HG02678 (cell line): ENCODE measurements at regions not wholly inside any gene's neighbourhood (a gene's known extent, or its start where the extent isn't known, plus 50 kb on each side); places are given as distances from the start of the nearest gene placed in this dataset.

Source experiments
- ATAC-seq: cut with Tn5 transposase; IDR thresholded peaks from one replicate; pipeline ENCODE4 v1.9.1; 2021; ENCODE audit warnings: mild to moderate bottlenecking, moderate library complexity; ENCODE audit not compliant: unreplicated experiment

GRCh38 chr18:77815666-77816338 lies 566.2 kb downstream of the GALR1 start:
- no peak for ATAC-seq

GRCh38 chr18:77818328-77818727 lies 568.7 kb downstream of the GALR1 start:
- no peak for ATAC-seq

DNA sequence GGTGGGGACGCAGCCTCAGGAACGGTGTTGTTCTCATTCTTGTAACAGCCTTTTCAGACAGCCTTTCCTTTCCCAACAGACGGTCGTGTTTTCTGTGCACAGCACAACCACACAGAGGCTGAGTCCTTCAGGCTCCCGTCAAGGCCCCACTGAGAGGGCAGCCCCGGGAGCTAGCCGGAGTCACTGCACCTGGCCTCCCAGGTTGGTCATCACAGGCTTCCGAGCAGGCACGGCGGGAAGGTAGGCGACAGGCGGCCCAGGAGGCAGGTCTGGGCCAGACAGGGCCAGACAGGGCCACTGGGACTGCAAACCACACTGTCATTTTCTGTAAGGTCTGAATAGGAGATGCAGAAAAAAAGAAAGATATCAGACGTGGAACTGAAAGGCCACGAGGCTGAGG lies 570.8 kb downstream of the GALR1 start:
- ATAC-seq, result no peak

- ATAC-seq, result no peak
Measured at GRCh38 chr18:77821892-77822291, 572.2 kb downstream of the GALR1 start.

- ATAC-seq, result no peak
Measured at GRCh38 chr18:77822632-77823031, 573.0 kb downstream of the GALR1 start.

DNA sequence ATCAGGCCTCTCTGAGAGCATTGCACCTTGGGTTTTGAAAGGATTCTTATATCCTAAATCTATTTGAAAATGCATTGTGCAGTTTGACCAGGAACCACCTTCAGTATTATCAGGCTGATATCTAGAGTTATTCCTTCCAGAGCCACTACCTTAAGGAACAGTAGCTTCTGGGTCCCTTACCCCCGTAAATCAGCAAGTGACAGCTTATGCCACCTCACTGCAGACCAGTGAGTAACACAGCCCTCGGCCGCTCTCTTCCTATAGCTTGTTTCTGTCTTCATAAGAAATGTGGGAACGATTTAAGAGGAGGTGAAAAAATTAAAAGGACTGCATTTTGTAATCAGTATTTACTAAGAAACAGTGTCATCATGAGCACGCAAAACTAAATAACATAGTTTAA lies 584.2 kb downstream of the GALR1 start:
- ATAC-seq, result no peak

- no peak for ATAC-seq
Measured at GRCh38 chr18:77851802-77852201, 602.2 kb downstream of the GALR1 start.

DNA sequence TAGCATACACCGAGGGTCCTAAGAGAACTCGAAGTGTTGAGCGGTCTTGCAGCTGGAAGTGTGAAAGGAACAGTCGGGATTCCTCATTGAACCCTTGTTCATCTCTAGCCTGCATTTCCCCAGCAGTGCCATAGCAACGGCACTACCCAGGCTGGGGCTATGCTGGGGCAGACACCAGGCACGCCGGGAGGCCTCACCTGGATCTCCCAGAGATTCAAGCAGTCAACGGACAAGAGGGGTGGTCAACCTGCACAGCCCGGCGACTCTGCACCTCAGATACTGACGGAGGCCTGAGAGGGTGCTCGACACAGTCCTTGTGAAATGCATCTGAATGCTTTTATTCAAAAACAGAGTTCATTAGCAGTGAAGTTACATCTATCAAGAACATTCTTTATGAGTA lies 604.2 kb downstream of the GALR1 start:
- ATAC-seq, result no peak

GRCh38 chr18:77857678-77858655 lies 608.3 kb downstream of the GALR1 start:
- ATAC-seq, result no peak

GRCh38 chr18:77859634-77860033 lies 610.0 kb downstream of the GALR1 start:
- no peak for ATAC-seq

- no peak for ATAC-seq
Measured at GRCh38 chr18:77862066-77862757, 612.6 kb downstream of the GALR1 start.

- ATAC-seq, result no peak
Measured at GRCh38 chr18:77865853-77866252, 616.2 kb downstream of the GALR1 start.

DNA sequence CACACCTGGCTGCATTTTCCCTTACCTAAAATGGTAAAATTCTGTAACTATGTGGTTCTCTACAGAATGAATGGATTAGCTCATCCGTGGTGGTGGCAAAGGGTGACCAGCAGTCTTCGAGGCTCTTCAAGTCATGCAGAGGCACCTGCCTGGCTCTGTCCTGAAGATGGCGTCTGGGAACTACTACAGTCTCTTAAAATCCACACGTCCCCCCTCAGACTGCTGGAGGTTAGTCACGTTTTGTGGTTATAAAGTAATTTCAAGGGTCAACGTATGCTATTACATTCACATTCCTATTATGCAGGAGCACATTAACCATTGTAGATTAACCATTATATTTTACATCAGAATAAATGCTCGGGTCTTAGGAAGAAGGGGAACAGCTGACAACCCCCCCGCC lies 616.7 kb downstream of the GALR1 start:
- ATAC-seq, result no peak

- ATAC-seq, result no peak
Measured at GRCh38 chr18:77870199-77870598, 620.6 kb downstream of the GALR1 start.

DNA sequence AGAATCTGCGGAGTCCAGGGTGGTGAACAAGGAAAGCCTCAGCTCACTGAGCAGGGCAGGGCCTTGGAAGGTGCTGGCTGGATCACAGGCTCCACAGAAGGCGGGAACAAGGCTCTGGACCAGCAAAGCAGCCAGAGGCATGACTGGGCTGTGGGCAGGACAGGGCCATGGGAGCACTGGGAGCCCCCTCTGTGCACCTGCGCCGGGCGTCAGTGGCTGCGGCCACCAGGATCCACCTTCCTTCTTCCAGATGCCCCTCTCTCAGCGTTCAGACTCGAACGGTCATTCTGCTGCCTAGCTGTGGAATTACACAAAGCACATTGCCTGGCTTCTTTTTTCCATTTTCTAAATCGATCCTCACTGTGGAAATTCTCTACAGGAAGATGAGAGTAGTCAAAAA lies 621.2 kb downstream of the GALR1 start:
- ATAC-seq, result no peak

GRCh38 chr18:77872166-77872565 lies 622.5 kb downstream of the GALR1 start:
- no peak for ATAC-seq

DNA sequence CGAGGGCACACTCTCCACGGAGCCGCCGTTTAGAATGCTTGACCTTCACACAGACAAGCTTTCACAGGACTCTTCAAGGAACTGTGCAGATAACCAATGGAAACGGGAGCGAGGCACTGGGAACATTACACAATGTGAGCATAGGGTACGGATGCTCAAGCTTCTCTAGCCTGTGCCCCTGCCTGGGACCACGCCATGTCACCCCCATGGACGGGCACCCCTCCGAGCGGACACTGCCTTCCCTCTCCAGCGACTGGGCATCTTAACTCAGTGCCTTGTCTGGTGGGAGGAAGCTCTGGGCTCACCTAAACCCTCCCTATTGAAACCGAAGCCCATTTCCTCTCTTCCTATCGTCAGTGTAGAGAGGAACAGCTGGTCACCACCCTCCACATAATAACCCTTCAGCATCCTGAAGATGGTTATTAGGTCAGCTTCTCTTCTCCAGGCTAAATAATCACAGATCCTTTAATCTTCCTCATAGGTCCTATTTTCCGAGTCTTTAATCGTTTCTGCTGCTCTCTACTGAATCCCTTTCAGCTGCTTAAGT lies 626.7 kb downstream of the GALR1 start:
- no peak for ATAC-seq

DNA sequence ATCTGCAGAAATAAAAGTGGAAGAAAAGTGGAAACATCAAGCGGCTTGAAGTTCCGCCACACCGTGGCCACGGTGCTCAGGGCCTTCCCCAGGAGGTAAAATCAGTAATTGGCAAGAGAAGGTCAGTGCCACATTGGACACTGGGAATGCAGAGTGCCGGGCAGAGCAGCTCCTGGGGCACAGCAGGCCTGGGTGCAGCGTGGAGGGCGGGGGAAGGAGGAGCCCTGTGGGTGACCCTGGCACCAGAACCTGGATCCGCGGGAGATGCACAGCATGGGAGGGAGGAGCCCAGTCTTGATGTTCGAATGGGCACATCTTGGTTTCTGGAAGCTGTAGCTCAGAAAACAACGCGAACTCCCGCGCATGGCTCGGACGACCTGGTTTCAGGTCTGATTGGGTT lies 630.2 kb downstream of the GALR1 start:
- no peak for ATAC-seq

DNA sequence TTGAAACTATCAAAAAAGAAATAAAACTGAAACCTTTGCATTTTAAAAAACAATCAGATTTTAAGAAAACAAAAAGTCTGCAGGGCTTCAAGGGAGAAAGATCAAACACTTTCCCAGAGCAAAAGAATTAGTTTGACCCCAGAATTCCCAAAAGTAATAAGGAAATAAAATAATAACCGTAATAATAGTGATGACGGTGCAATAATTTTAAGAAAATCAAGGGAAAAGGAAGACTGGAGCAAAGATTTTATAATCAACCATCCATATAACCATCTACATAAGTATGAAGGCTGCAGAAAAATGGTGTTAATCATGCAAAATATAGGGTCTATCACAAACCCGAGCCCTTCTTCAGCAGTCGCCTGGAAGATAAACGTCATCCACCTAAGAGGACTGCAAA lies 634.8 kb downstream of the GALR1 start:
- ATAC-seq, result no peak

DNA sequence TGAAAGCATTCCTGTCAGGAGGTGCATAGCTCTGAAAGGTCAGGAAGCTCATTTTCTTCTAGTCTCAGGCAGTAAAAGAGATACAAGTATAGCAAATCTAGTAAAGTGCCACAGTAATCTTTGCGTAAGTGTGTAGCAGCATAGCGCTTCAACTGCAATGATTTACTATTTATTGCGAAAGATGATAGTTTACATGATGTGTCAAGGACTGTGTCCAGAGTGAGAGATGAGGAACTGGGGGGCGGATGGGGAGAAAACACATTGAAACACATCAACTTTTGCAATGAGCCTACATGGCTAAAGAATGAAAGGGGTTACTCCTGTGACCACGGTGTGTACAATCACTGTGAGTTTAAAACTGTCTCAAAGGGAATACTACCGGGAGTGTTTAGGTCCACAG lies 644.4 kb downstream of the GALR1 start:
- ATAC-seq, result no peak

GRCh38 chr18:77895250-77895649 lies 645.6 kb downstream of the GALR1 start:
- ATAC-seq, result no peak
